Choroid plexus epithelial cell (primary cell): ENCODE measurements at regions not wholly inside any gene's neighbourhood (a gene's known extent, or its start where the extent isn't known, plus 50 kb on each side); places are given as distances from the start of the nearest gene placed in this dataset.

ENCODE experiments used
- DNase-seq: peaks from one replicate; pipeline ENCODE4 v3.0.0-alpha.2; 2010; ENCODE audit warnings: low read depth
- H3K4me3 ChIP-seq: 2 replicates; pipeline ENCODE4 v1.5.1; 2011; ENCODE audit warnings: low read depth, mild to moderate bottlenecking, control low read depth, low read length, moderate library complexity
- CTCF ChIP-seq: conservative IDR thresholded peaks from 2 replicates; pipeline ENCODE4 v1.5.1; 2011; ENCODE audit warnings: low read depth, mild to moderate bottlenecking, control low read depth, inconsistent platforms, low read length, moderate library complexity

GRCh38 chr2:204468746-204469429, 76.4 kb upstream of the PARD3B start:
- H3K4me3 ChIP-seq = no peak overlapping the region
- no peak for TF ChIP-seq CTCF
- peak; percentile 81 for DNase-seq

- no peak for TF ChIP-seq CTCF
- H3K4me3 ChIP-seq = no peak overlapping the region
- peak; percentile 28 for DNase-seq
Measured at GRCh38 chr2:204470178-204470620, 75.1 kb upstream of the PARD3B start.

DNA sequence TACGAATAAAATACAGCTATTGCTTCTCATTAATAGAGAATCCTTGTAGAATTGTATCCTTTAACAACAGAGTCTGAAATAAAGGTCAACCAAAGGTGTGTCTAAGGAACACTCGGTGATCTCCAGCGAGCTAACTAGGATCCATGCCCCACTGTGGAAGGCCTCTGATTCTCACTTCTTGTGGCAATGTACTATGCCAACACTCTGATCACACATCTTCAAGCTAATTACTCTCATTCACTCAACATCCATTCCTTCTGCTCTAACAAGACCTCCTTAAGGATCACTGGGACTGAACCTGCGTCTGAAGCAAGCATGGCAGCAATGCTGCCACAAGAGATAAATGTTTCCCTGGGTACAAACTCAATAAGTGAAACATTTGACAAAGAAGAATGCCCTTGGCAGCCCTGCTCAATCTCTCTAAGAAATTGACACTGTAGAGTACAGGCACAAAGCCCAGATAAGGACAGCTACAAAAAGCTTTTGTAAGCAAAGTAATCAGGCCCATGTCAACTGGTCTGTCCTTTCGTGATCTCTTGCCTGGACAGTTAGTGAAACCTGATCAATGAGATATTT, 74.6 kb upstream of the PARD3B start:
- no peak for DNase-seq
- H3K4me3 ChIP-seq = no peak overlapping the region
- no peak for TF ChIP-seq CTCF

DNA sequence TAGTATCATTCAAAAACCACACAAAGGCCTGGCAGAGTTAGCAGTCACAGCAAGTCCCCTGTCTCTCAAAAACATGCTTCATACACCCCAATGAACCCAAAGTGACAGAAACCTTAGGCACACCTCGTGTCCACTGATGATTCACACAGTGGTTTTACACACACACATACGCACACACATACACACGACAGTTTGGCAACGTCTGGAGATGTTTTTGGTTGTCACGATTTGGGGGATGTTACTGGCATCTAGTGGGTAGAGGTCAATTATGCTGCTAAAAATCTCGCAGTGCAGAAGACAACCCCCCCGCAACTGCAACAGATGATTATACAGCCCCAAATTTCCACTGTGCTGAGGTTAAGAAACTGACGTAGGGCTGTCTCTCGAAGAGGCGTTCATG, 72.9 kb upstream of the PARD3B start:
- TF ChIP-seq CTCF = no peak
- no peak overlapping the region for H3K4me3 ChIP-seq
- no peak for DNase-seq

DNA sequence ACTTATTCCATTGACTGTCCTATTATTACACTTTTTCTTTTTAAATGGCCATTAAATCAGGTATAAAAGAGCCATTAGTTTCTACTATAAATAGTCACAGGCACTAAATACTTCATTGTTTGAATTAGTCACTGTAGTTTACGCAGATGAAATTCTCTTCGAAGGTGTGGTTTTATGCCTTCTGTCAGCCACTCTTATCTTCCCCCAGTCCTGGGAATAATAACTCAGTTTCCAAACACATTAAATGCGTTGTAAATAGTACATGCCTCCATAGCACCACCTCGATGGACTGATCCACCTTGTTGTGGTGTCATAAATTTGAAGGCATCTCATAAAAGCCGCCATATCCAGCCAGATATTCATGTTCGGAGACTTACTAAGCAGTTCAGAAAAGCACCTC, 72.1 kb upstream of the PARD3B start:
- no peak for DNase-seq
- H3K4me3 ChIP-seq = no peak overlapping the region
- no peak for TF ChIP-seq CTCF

GRCh38 chr2:204475399-204475798, 69.9 kb upstream of the PARD3B start:
- no peak for TF ChIP-seq CTCF

More at GRCh38 chr2:204475399-204475798, 69.9 kb upstream of the PARD3B start:
- DNase-seq = no peak
- no peak overlapping the region for H3K4me3 ChIP-seq
